Activated naive CD8-positive, alpha-beta T cell treated with anti-CD3 and anti-CD28 coated beads, Interleukin-2, amount 10 ng/mL, durations not matched to agents 7 days and 5 days (primary cell): ENCODE measurements at regions not wholly inside any gene's neighbourhood (a gene's known extent, or its start where the extent isn't known, plus 50 kb on each side); places are given as distances from the start of the nearest gene placed in this dataset.

ENCODE experiments used
- ATAC-seq: fragments of 150-1000 bp; cut with Tn5 transposase; one replicate; pipeline ENCODE4 v1.10.0; 2021; ENCODE audit warnings: low read depth, moderate library complexity
- POLR2A ChIA-PET: fragments of 350-600 bp; sonication (Branson Sonifier 250); formaldehyde crosslinking; loops from one replicate; lab custom pipeline; 2021; ENCODE audit warnings: antibody characterized with exemption; lab: Charles Lee
- DNase-seq: peaks from one replicate; pipeline ENCODE4 v3.0.0; 2021
- H3K27ac Mint-ChIP-seq: one replicate; pipeline ENCODE4 v1.8.0; 2022; ENCODE audit warnings: mild to moderate bottlenecking, mixed read lengths
- H3K27me3 Mint-ChIP-seq: one replicate; pipeline ENCODE4 v1.8.0; 2022; ENCODE audit warnings: mild to moderate bottlenecking, moderate library complexity, mixed read lengths
- H3K36me3 Mint-ChIP-seq: one replicate; pipeline ENCODE4 v1.8.0; 2021; ENCODE audit warnings: mild to moderate bottlenecking, mixed read lengths
- H3K4me1 Mint-ChIP-seq: one replicate; pipeline ENCODE4 v1.8.0; 2021; ENCODE audit warnings: mixed read lengths
- H3K4me3 Mint-ChIP-seq: one replicate; pipeline ENCODE4 v1.8.0; 2022; ENCODE audit warnings: mild to moderate bottlenecking, moderate library complexity, mixed read lengths
- H3K9me3 Mint-ChIP-seq: one replicate; pipeline ENCODE4 v1.8.0; 2021; ENCODE audit warnings: mixed read lengths

DNA sequence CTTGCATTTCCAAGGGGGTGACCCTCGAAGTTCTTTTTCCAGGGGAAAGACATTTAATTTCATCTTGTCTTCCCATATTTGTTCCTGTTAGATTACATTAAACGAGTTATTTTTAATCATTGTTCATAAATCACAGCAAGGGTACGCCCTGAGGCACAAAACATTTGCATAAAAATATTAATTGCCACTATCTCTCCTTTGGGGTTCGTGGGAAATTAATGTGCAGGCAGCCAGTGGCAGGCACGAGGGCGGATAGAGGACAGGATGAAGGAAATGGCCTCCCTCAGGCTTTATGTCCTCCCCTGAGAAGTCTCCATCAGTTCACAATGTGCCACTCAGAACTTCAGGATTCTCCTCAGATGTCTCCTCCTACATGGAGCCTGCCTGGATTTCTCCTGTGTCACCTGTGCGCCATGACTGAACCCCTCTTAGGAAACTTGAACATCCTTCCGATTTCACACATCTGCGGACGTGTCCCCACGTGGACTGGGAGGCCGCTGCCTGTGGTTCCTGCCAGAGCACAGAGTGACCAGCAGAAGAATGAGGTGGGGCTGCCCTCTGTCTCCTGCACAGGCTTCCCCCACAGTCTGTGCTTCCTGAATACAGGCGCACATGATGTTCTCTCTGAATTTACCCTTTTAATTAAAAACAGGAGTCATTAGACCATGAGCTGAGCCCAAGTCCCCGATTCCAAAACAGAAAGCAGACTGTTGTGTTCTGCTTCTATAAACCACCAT lies 1085.9 kb downstream of the TBC1D22A start:
- Mint-ChIP-seq H3K27me3 (peaks cover 8% of the 10 kb centered on the region), H3K4me1 (no peaks in the 10 kb centered on the region), H3K4me3 (no peak overlapping the region), H3K27ac (no peak overlapping the region), H3K9me3 (no peaks in the 10 kb centered on the region), H3K36me3 (no peaks in the 10 kb centered on the region)
- ATAC-seq (no peak), DNase-seq (no peak)
- POLR2A ChIA-PET, result no interaction called here

DNA sequence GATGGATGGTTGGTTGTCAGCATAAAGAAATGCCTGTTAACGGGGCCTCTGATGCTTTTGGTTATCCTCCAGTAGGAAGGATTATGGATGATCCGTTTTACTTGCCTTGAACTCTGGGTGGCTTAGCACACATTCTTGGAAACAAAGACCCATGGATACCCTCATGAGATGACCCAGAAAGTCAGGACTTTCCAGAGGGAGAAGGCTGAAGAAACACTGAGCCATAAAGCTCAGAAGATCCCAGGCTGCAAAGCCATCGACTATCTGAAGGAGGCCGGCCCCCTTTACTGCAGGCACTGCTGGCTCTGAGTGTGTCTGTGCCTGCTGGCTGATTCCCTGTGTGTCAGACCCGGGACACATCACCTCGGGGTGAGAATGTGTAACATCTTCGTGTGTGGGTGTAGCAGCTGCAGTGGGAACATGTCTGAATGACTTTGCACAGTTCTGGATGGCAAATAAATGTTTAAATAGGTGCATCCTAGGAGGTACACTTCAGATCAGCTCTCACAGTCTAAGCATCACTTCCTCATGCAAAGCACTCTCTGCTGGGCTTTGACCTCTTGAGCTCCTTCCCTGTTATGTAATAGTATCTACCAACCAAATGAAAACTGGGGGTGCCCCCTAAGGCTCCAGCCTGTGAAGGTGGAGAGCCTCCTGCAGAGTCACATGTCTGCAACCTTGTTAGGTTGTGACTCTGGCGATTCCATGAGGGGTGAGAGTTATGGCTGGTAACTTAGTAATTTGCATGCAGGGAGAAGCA lies 1084.9 kb downstream of the TBC1D22A start:
- H3K9me3 Mint-ChIP-seq, result no peaks in the 10 kb centered on the region
- no peak for DNase-seq
- no peak for ATAC-seq
- H3K36me3 Mint-ChIP-seq, result no peaks in the 10 kb centered on the region
- POLR2A ChIA-PET, result no interaction called here
- no peaks in the 10 kb centered on the region for H3K4me1 Mint-ChIP-seq
- H3K4me3 Mint-ChIP-seq, result no peak overlapping the region
- H3K27me3 Mint-ChIP-seq, result peaks cover 6% of the 10 kb centered on the region
- H3K27ac Mint-ChIP-seq, result no peak overlapping the region

DNA sequence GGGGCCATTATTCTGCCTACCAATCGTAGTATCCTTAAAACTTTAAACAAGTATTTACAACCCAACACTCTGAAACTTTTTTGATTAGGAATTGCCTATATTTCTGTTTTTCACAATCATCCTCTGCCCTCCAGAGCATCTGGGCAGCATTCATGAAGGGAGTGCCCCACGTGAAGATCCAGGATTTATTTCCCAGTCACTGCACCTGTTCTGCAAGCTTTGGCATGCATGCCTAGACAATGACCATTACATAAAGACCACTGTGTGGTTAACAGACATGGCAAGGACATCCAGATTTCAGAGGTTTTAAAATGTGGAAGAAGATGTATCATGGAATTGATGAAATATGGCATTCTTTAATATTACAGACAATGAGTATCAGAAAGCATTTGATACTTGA lies 1083.8 kb downstream of the TBC1D22A start:
- Mint-ChIP-seq H3K4me3 (no peak overlapping the region), H3K27me3 (peaks cover 3% of the 10 kb centered on the region)
- no peak for DNase-seq

DNA sequence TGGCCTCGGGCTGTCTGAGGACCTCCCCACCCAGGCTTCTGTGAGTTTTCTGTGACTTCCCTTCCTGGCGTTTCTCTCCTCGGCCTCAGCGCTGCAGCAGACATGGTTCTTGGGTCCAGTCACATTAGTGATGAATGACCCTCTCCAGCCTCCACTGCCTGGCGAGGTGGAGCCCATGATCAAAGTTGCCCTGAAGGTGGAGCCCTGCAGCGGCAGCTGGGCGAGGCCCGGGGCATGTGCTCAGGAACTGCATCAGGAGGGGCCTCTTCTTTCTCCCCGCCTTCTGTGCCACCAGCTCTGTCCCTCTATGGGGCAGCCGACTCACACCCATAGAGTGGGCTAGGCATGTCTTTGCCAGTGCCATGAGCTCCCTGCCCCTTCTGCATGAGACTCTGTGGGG lies 1079.7 kb downstream of the TBC1D22A start:
- peaks cover 6% of the 10 kb centered on the region for H3K27me3 Mint-ChIP-seq
- no peak overlapping the region for H3K4me3 Mint-ChIP-seq
- POLR2A ChIA-PET, result no interaction called here
- H3K27ac Mint-ChIP-seq, result no peak overlapping the region
- H3K4me1 Mint-ChIP-seq, result no peaks in the 10 kb centered on the region
- ATAC-seq (no peak), DNase-seq (no peak)
- H3K36me3 Mint-ChIP-seq, result no peaks in the 10 kb centered on the region
- H3K9me3 Mint-ChIP-seq, result no peaks in the 10 kb centered on the region

More for the DNA sequence above, 1083.8 kb downstream of the TBC1D22A start:
- Mint-ChIP-seq H3K9me3 (no peaks in the 10 kb centered on the region), H3K27ac (no peak overlapping the region), H3K36me3 (no peaks in the 10 kb centered on the region), H3K4me1 (no peaks in the 10 kb centered on the region)
- POLR2A ChIA-PET, result no interaction called here
- no peak for ATAC-seq

DNA sequence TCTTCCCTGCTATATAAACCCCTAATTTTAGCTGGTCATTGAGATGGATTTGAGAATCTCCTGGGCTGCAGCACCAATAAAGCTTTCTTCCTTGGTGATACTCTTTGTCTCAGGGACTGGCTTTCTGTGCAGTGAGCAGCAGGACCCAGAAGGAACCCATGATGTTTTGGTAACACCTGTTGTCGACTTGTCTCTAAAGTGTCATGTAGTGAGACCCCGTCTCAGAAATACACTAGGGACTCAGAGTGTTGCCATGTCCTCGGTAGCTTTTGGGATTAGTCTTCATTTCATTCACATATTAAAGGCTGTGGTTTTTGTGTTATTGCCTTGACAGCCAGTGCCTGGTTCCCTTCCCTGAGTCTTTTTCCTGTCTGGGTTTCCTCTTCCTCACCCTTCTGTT lies 1078.7 kb downstream of the TBC1D22A start:
- no peak overlapping the region for H3K27ac Mint-ChIP-seq
- no peak overlapping the region for H3K4me3 Mint-ChIP-seq
- DNase-seq (no peak), ATAC-seq (no peak)
- no peaks in the 10 kb centered on the region for H3K4me1 Mint-ChIP-seq
- H3K9me3 Mint-ChIP-seq, result no peaks in the 10 kb centered on the region
- peaks cover 6% of the 10 kb centered on the region for H3K27me3 Mint-ChIP-seq
- POLR2A ChIA-PET, result no interaction called here
- H3K36me3 Mint-ChIP-seq, result no peaks in the 10 kb centered on the region

DNA sequence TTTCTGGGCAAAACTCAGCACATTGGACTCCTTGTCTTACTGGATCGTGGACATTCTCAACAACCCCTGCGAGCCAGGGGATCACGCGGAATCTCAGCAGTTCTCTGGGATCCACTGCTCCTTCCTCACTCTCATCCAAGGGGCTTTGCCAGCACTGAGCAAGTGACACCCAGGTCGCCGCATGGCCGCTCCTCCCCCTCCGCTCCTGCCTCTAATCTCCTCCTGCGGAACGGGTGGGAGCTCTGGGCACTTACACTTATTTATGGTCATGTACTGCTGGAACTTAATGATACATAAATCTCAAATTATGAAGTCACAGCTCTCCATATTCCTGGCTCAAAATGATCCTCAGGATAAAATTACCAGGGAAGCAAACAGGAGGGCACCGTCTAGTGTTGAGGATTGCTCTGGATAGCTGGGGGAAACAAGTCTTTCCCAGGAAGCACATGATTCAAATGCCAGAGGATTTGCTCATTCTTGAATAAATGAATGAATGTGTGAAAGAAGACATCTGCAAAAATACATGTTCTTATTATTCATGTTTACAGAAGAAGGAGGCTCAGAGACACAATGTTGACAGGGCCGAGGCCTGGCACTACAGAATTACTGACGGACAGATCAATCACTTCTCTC lies 1077.3 kb downstream of the TBC1D22A start:
- no peak overlapping the region for H3K27ac Mint-ChIP-seq
- DNase-seq (no peak), ATAC-seq (no peak)
- no peaks in the 10 kb centered on the region for H3K9me3 Mint-ChIP-seq
- H3K4me1 Mint-ChIP-seq, result no peaks in the 10 kb centered on the region
- peaks cover 5% of the 10 kb centered on the region for H3K27me3 Mint-ChIP-seq
- no peaks in the 10 kb centered on the region for H3K36me3 Mint-ChIP-seq
- POLR2A ChIA-PET, result no interaction called here
- no peak overlapping the region for H3K4me3 Mint-ChIP-seq

DNA sequence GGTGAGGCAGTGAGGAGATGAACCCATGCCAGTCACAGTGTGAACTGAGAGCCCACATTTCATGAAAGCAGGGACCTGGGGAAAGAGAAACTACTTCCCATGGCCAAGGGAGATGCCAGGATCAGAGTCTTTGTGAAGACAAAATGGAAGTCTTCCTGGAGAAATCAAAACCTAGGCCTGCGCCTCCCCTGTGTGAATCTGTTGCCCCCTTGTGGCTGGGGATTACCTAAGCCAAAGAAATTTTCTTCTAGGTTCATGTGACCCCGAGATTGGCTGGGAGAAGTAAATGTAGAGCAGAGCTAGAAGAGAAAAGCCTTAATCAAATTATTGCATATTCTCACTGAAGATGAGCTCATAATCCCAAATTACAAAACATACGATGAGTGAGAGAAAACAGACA lies 1075.3 kb downstream of the TBC1D22A start:
- ATAC-seq, result no peak
- no peak overlapping the region for H3K27ac Mint-ChIP-seq
- POLR2A ChIA-PET, result no interaction called here

DNA sequence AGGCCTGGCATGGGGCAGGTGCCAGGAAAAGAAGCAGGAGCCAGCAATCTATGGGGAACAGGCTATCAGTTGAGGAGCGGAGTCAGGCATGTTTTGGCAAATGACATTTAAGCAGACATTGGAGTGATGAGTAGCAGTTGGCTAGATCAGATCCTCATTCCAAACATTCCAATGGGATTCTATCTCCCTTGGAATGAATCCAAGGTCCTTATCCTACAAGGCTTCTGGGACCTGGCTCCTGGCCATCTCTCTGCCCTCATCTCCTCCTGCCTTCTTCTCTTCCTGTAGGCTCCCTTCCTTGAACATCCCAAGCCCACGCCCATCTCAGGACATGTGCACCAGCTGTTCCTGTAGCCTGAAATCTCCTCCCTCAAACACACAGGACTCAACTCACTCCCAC lies 1074.5 kb downstream of the TBC1D22A start:
- Mint-ChIP-seq H3K27ac (no peak overlapping the region), H3K27me3 (peaks cover 5% of the 10 kb centered on the region), H3K4me1 (no peaks in the 10 kb centered on the region), H3K36me3 (no peaks in the 10 kb centered on the region), H3K4me3 (no peak overlapping the region), H3K9me3 (no peaks in the 10 kb centered on the region)
- POLR2A ChIA-PET, result no interaction called here
- DNase-seq (no peak), ATAC-seq (no peak)

More for the DNA sequence above, 1075.3 kb downstream of the TBC1D22A start:
- peaks cover 5% of the 10 kb centered on the region for H3K27me3 Mint-ChIP-seq
- no peaks in the 10 kb centered on the region for H3K36me3 Mint-ChIP-seq
- DNase-seq, result no peak
- H3K9me3 Mint-ChIP-seq, result no peaks in the 10 kb centered on the region
- H3K4me3 Mint-ChIP-seq, result no peak overlapping the region
- H3K4me1 Mint-ChIP-seq, result no peaks in the 10 kb centered on the region

DNA sequence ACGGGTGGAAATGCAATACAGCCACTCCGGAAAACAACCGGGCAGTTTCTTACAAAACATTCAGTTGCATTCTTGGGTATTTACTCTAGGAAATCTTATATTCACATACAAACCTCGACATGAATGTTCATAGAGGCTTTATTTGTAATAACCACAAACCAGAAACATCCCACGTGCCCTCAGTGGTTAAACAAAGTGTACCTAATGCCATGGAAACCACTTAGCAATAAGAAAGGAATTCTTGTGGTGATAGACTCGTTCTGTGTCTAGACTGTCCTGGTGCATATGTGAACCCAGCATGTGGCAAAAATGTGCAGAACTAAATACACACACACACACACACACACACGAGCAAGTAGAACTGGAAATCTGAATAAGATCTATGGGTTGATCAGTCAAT lies 1073.3 kb downstream of the TBC1D22A start:
- H3K4me1 Mint-ChIP-seq, result no peaks in the 10 kb centered on the region
- DNase-seq (no peak), ATAC-seq (no peak)
- peaks cover 7% of the 10 kb centered on the region for H3K27me3 Mint-ChIP-seq
- H3K9me3 Mint-ChIP-seq, result no peaks in the 10 kb centered on the region
- no peaks in the 10 kb centered on the region for H3K36me3 Mint-ChIP-seq
- H3K27ac Mint-ChIP-seq, result no peak overlapping the region
- no peak overlapping the region for H3K4me3 Mint-ChIP-seq
- POLR2A ChIA-PET, result no interaction called here

DNA sequence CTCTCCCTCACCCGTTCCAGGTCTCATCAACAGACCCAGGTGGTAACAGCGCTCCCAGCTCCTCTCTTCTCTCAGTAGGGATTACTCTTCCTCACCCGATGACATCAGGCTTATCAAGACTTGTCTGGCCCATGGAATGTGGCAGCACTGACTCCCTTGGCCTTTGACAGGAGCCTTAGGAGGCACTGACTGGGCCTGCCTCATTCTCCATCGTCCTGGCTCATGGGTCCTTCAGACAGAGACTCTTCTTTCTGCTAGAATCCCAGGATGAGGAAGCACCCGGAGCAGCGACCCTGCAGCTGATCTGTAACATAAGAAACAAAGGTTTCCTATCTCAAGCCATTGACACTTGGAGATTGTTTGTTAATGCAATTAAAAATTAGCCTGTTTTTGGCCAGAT lies 1063.6 kb downstream of the TBC1D22A start:
- POLR2A ChIA-PET, result no interaction called here
- H3K27me3 Mint-ChIP-seq, result peaks cover 3% of the 10 kb centered on the region
- no peak overlapping the region for H3K4me3 Mint-ChIP-seq
- ATAC-seq (no peak), DNase-seq (no peak)
- no peaks in the 10 kb centered on the region for H3K4me1 Mint-ChIP-seq
- H3K27ac Mint-ChIP-seq, result no peak overlapping the region
- peaks cover 4% of the 10 kb centered on the region for H3K9me3 Mint-ChIP-seq
- no peaks in the 10 kb centered on the region for H3K36me3 Mint-ChIP-seq

DNA sequence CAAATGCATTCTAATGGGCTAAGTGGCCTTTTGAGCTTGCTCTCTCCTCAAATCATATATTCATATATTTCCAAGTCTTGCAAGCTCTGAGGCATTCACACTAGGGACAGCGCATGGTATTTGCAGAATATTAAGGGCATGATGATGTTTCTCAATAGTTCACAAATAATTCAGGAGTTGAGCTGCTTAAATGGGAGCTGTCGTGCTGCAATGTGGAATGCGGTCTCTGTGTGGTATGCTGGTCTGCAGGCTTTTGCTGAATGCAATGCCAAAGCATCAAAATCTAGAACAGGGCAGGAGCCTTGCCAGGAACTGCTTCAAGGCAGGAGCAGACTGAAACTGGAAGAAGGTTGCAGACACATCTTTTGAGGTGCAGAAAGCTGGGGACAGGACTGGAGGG lies 1060.0 kb downstream of the TBC1D22A start:
- H3K27ac Mint-ChIP-seq, result no peak overlapping the region
- DNase-seq (no peak), ATAC-seq (no peak)
- no peaks in the 10 kb centered on the region for H3K27me3 Mint-ChIP-seq
- peaks cover 5% of the 10 kb centered on the region for H3K9me3 Mint-ChIP-seq
- no peaks in the 10 kb centered on the region for H3K4me1 Mint-ChIP-seq
- POLR2A ChIA-PET, result no interaction called here
- no peak overlapping the region for H3K4me3 Mint-ChIP-seq
- H3K36me3 Mint-ChIP-seq, result no peaks in the 10 kb centered on the region

DNA sequence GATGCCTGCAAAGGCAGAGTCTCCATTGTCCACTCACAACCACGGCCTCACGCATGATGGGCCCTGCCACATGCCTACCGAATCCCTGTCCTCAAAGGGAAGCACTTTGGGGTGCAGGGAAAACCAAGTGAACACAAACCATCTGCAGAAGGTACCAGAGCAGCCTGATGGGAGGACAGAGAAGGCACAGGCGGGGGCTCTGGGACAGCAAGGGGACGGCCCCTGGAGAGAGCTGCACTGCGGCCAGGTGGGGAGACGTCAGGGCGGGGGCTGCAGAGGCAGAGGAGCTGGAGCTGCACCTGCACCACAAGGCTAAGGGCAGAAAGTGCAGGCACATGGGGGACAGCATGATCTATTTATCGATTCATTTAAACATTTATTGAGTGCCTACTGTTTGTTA lies 1056.0 kb downstream of the TBC1D22A start:
- no peaks in the 10 kb centered on the region for H3K27me3 Mint-ChIP-seq
- ATAC-seq, result no peak
- H3K4me3 Mint-ChIP-seq, result no peak overlapping the region
- peaks cover 1% of the 10 kb centered on the region for H3K4me1 Mint-ChIP-seq
- no peak for DNase-seq
- peaks cover 4% of the 10 kb centered on the region for H3K9me3 Mint-ChIP-seq
- H3K27ac Mint-ChIP-seq, result peak overlapping the region; percentile 16
- POLR2A ChIA-PET, result no interaction called here
- no peaks in the 10 kb centered on the region for H3K36me3 Mint-ChIP-seq

DNA sequence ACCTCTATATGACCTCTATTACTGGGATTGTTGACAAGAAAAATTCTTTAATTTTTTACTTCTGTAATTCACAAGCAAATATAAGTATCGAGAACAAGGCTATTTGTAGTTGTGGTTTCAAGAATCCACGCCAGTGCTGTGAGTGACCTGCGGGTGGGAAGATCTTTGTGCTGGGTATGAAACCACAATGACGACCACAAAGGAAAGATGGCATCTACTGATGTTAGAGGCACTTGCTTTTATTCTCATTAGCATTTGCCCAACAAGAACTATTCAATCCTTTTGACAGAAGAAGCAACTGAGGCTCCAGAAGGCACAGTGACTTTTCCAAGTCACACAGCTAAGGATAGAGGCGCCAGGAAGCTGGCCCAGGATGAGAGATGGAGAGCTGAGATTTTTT lies 1054.9 kb downstream of the TBC1D22A start:
- Mint-ChIP-seq H3K4me1 (peaks cover 1% of the 10 kb centered on the region), H3K36me3 (no peaks in the 10 kb centered on the region), H3K4me3 (no peak overlapping the region), H3K9me3 (peaks cover 4% of the 10 kb centered on the region), H3K27ac (no peak overlapping the region), H3K27me3 (no peaks in the 10 kb centered on the region)
- DNase-seq (no peak), ATAC-seq (no peak)
- POLR2A ChIA-PET, result no interaction called here

DNA sequence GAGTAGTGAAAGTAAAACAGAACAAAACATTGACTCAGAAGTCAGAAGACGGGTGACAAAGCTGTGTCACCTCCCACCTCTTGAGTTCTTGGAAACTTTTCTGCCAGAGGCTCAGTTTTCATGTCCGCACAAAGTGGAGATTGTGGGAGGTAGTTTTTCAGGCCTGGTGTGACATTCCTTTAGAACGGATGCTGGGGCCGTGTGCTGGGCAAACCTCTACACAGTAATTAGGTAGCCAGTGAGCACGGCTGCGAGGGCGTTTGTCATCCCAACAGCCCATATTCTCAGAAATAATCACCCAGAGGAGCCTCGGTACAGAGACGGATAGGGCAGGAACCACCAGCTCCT lies 1054.4 kb downstream of the TBC1D22A start:
- POLR2A ChIA-PET, result no interaction called here
- Mint-ChIP-seq H3K4me1 (peaks cover 1% of the 10 kb centered on the region), H3K27me3 (no peaks in the 10 kb centered on the region), H3K27ac (no peak overlapping the region), H3K4me3 (no peak overlapping the region), H3K9me3 (peaks cover 4% of the 10 kb centered on the region), H3K36me3 (no peaks in the 10 kb centered on the region)
- DNase-seq (no peak), ATAC-seq (no peak)
